Calu3 (cell line): ENCODE measurements at regions not wholly inside any gene's neighbourhood (a gene's known extent, or its start where the extent isn't known, plus 50 kb on each side); places are given as distances from the start of the nearest gene placed in this dataset.

Experiments used
- BruUV-seq: library from RNA; stranded (reverse); fragments of 400-500 nt; replicated peaks from 2 replicates; lab custom pipeline; 2021; lab: Mats Ljungman, UMichigan
- CTCF ChIA-PET: fragments of 300-600 bp; sonication (Branson Sonifier 250); formaldehyde crosslinking; loops from one replicate; lab custom pipeline; 2022; ENCODE audit warnings: antibody characterized with exemption; lab: Charles Lee
- DNase-seq: peaks from one replicate; pipeline ENCODE4 v3.0.0; 2022
- H3K27ac Mint-ChIP-seq: one replicate; pipeline ENCODE4 v1.8.0; 2022; ENCODE audit warnings: mixed read lengths; ENCODE audit not compliant: unreplicated experiment
- H3K27me3 Mint-ChIP-seq: one replicate; pipeline ENCODE4 v1.8.0; 2022; ENCODE audit warnings: mixed read lengths; ENCODE audit not compliant: unreplicated experiment
- H3K36me3 Mint-ChIP-seq: one replicate; pipeline ENCODE4 v1.8.0; 2022; ENCODE audit warnings: mild to moderate bottlenecking, moderate library complexity, mixed read lengths; ENCODE audit not compliant: insufficient read depth, unreplicated experiment
- H3K4me1 Mint-ChIP-seq: one replicate; pipeline ENCODE4 v1.8.0; 2022; ENCODE audit warnings: mild to moderate bottlenecking, low read depth, mixed read lengths; ENCODE audit not compliant: unreplicated experiment
- H3K4me3 Mint-ChIP-seq: one replicate; pipeline ENCODE4 v1.8.0; 2022; ENCODE audit warnings: mild to moderate bottlenecking, low read depth, moderate library complexity, mixed read lengths; ENCODE audit not compliant: unreplicated experiment
- H3K9me3 Mint-ChIP-seq: one replicate; pipeline ENCODE4 v1.8.0; 2022; ENCODE audit warnings: low read depth, mixed read lengths; ENCODE audit not compliant: unreplicated experiment
- CTCF ChIP-seq: fragments of 200-600 bp; IDR thresholded peaks from one replicate; pipeline ENCODE4 v1.8.0; 2022; ENCODE audit warnings: antibody characterized with exemption; ENCODE audit not compliant: unreplicated experiment
- intact Hi-C: fragments of 100-400 bp; cut with micrococcal nuclease; formaldehyde crosslinking; loops from one replicate; pipeline ENCODE4 v1.10.0; 2022; ENCODE audit not compliant: unreplicated experiment

GRCh38 chr4:129246910-129247461 is 151.0 kb downstream of the C4orf33 start:
- CTCF ChIA-PET, result no interaction called here
- no peak for DNase-seq

GRCh38 chr4:129248621-129249020 is 152.7 kb downstream of the C4orf33 start:
- CTCF ChIA-PET, result no interaction called here
- no peak for TF ChIP-seq CTCF

More at GRCh38 chr4:129246910-129247461, 151.0 kb downstream of the C4orf33 start:
- no peak for TF ChIP-seq CTCF
- no peaks in the 10 kb centered on the region for H3K27me3 Mint-ChIP-seq
- no peak overlapping the region for H3K4me3 Mint-ChIP-seq
- no TSS peak for BruUV-seq
- H3K27ac Mint-ChIP-seq, result no peak overlapping the region
- H3K9me3 Mint-ChIP-seq, result peaks cover 2% of the 10 kb centered on the region
- intact Hi-C loops, result no loop called here
- no peaks in the 10 kb centered on the region for H3K36me3 Mint-ChIP-seq
- H3K4me1 Mint-ChIP-seq, result no peaks in the 10 kb centered on the region

GRCh38 chr4:129254126-129254525 is 158.2 kb downstream of the C4orf33 start:
- no peak overlapping the region for H3K27ac Mint-ChIP-seq
- no peaks in the 10 kb centered on the region for H3K27me3 Mint-ChIP-seq
- H3K4me1 Mint-ChIP-seq, result no peaks in the 10 kb centered on the region
- no peak overlapping the region for H3K4me3 Mint-ChIP-seq
- no peaks in the 10 kb centered on the region for H3K36me3 Mint-ChIP-seq
- intact Hi-C loops, result no loop called here
- peaks cover 2% of the 10 kb centered on the region for H3K9me3 Mint-ChIP-seq
- TF ChIP-seq CTCF, result no peak
- CTCF ChIA-PET, result no interaction called here
- DNase-seq, result no peak
- no TSS peak for BruUV-seq

More at GRCh38 chr4:129248621-129249020, 152.7 kb downstream of the C4orf33 start:
- Mint-ChIP-seq H3K4me3 (no peak overlapping the region), H3K36me3 (no peaks in the 10 kb centered on the region), H3K9me3 (peaks cover 2% of the 10 kb centered on the region), H3K27ac (no peak overlapping the region), H3K27me3 (no peaks in the 10 kb centered on the region), H3K4me1 (no peaks in the 10 kb centered on the region)
- BruUV-seq, result no TSS peak
- intact Hi-C loops, result no loop called here
- DNase-seq, result no peak

- no peak for DNase-seq
- no peaks in the 10 kb centered on the region for H3K4me1 Mint-ChIP-seq
- no peak for TF ChIP-seq CTCF
- CTCF ChIA-PET, result no interaction called here
- H3K27ac Mint-ChIP-seq, result no peak overlapping the region
- no peaks in the 10 kb centered on the region for H3K36me3 Mint-ChIP-seq
- no TSS peak for BruUV-seq
- H3K9me3 Mint-ChIP-seq, result peaks cover 2% of the 10 kb centered on the region
- no peak overlapping the region for H3K4me3 Mint-ChIP-seq
- intact Hi-C loops, result no loop called here
- no peaks in the 10 kb centered on the region for H3K27me3 Mint-ChIP-seq
These were observed 158.6 kb downstream of the C4orf33 start for GRCh38 chr4:129254526-129254925.
